ENCODE measurements at regions not wholly inside any gene's neighbourhood (a gene's known extent, or its start where the extent isn't known, plus 50 kb on each side); places are given as distances from the start of the nearest gene placed in this dataset.

DNA sequence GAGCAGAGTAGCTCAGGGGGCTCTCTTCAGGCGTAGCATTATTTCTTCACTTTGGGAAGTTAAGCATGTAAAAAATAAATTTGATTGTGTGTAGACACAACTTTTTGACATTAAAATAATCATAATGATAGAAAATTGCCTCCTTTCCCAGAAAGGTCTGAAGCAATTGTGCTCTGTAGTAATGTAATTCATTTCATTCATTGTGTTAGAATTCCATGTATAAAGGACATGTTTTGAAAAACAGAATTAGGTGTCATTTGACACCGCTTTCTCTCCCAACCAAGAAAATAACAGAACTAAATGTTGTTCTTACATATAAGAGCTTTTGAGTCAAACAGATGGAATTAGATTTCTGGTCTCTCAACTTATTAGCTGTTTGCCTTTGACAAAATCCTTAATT lies 1064.2 kb upstream of the FAM98A start:
- no peak for TF ChIP-seq CTCF (IDR thresholded peaks at IDR 0.05)
- no peak for TF ChIP-seq POLR2A (IDR thresholded peaks at IDR 0.05)
